Endothelial cell of umbilical vein (primary cell): ENCODE measurements at regions not wholly inside any gene's neighbourhood (a gene's known extent, or its start where the extent isn't known, plus 50 kb on each side); places are given as distances from the start of the nearest gene placed in this dataset.

ENCODE experiments used
- BruUV-seq: library from RNA; stranded (reverse); fragments of 400-500 nt; replicated peaks from 2 replicates; lab custom pipeline; 2021; lab: Mats Ljungman, UMichigan
- CTCF ChIA-PET: fragments of 300-600, 350-600 bp; sonication (Branson Sonifier 250); formaldehyde crosslinking; loops from one replicate; lab custom pipeline; 2021; ENCODE audit warnings: antibody characterized with exemption, inconsistent platforms; lab: Charles Lee
- POLR2A ChIA-PET: fragments of 300-600, 350-600 bp; sonication (Branson Sonifier 250); formaldehyde crosslinking; loops from one replicate; lab custom pipeline; 2021; ENCODE audit warnings: antibody characterized with exemption, inconsistent platforms; lab: Charles Lee
- DNase-seq: peaks from one replicate; pipeline ENCODE4 v3.0.0-alpha.2; 2011; ENCODE audit warnings: low read depth, low spot score
- FAIRE-seq: peaks from 2 replicates; lab custom pipeline; 2011; peaks lifted over from hg19 to GRCh38; lab: Jason Lieb, UNC
- H2AFZ ChIP-seq: 2 replicates; pipeline ENCODE4 v1.6.0; 2012; ENCODE audit warnings: low read depth, low read length, control low read depth, inconsistent platforms
- H3K27ac ChIP-seq: 2 replicates; pipeline ENCODE4 v1.5.1; 2011; ENCODE audit warnings: low read depth, mild to moderate bottlenecking, control low read depth, low read length, moderate library complexity; ENCODE audit not compliant: insufficient read depth
- H3K27me3 ChIP-seq, 2 experiments: 2 replicates each; pipeline versions ENCODE4 v1.6.0 to v1.6.1; 2011; ENCODE audit warnings: low read length in 2 of 2, mixed read lengths in 1 of 2; ENCODE audit not compliant: control insufficient read depth in 2 of 2, insufficient read depth in 2 of 2
- H3K36me3 ChIP-seq, 2 experiments: 2 replicates in 1 of 2; 3 replicates in 1 of 2; pipeline ENCODE4 v1.5.1; 2011; ENCODE audit warnings: low read length in 2 of 2, mild to moderate bottlenecking in 1 of 2, moderate library complexity in 1 of 2; ENCODE audit not compliant: control insufficient read depth in 2 of 2, insufficient read depth in 2 of 2; ENCODE audit errors: extremely low read depth in 1 of 2
- H3K4me1 ChIP-seq: 3 replicates; pipeline ENCODE4 v1.5.1; 2011; ENCODE audit warnings: mild to moderate bottlenecking, low read length; ENCODE audit not compliant: control insufficient read depth, insufficient read depth; ENCODE audit errors: extremely low read depth
- H3K4me2 ChIP-seq: 2 replicates; pipeline ENCODE4 v1.6.1; 2011; ENCODE audit warnings: low read length, control low read depth, mixed read lengths; ENCODE audit not compliant: insufficient read depth
- H3K4me3 ChIP-seq, 3 experiments: fragments of 200-600 bp in 1 of 3; sonication (generic), shearing (Covaris generic) in 1 of 3; replicated peaks in 1 of 3; 2 replicates each; pipeline ENCODE4 v1.5.1; 2011 to 2016; ENCODE audit warnings: control low read depth in 3 of 3, low read length in 3 of 3, mild to moderate bottlenecking in 2 of 3, inconsistent platforms in 1 of 3, low read depth in 1 of 3, moderate library complexity in 1 of 3; ENCODE audit not compliant: insufficient read depth in 1 of 3
- H3K79me2 ChIP-seq: 2 replicates; pipeline ENCODE4 v1.6.0; 2012; ENCODE audit warnings: low read length, inconsistent platforms; ENCODE audit not compliant: control insufficient read depth, insufficient read depth
- H3K9ac ChIP-seq: replicated peaks from 2 replicates; pipeline ENCODE3; 2011; ENCODE audit warnings: low read length, control low read depth; ENCODE audit not compliant: insufficient read depth; ENCODE audit errors: extremely low read depth
- H3K9me1 ChIP-seq: replicated peaks from 3 replicates; pipeline ENCODE4 v1.6.0; 2011; ENCODE audit warnings: mild to moderate bottlenecking, low read length; ENCODE audit not compliant: control insufficient read depth, insufficient read depth; ENCODE audit errors: extremely low read depth
- H3K9me3 ChIP-seq: replicated peaks from 2 replicates; pipeline ENCODE4 v1.5.1; 2012; ENCODE audit warnings: low read length, inconsistent platforms; ENCODE audit not compliant: control insufficient read depth, insufficient read depth
- H4K20me1 ChIP-seq: replicated peaks from 2 replicates; pipeline ENCODE3; 2011; ENCODE audit warnings: mild to moderate bottlenecking, low read length; ENCODE audit not compliant: control insufficient read depth, insufficient read depth; ENCODE audit errors: extremely low read depth
- EZH2 ChIP-seq: IDR thresholded peaks from 2 replicates; pipeline ENCODE4 v1.6.1; 2012; ENCODE audit warnings: borderline replicate concordance, low read depth, mild to moderate bottlenecking, moderate library complexity, low read length, inconsistent platforms; ENCODE audit not compliant: severe bottlenecking
- FOS ChIP-seq: IDR thresholded peaks from 2 replicates; pipeline ENCODE4 v1.6.1; 2011; ENCODE audit warnings: mild to moderate bottlenecking, low read length, moderate library complexity, borderline replicate concordance; ENCODE audit not compliant: insufficient read depth
- GATA2 ChIP-seq: IDR thresholded peaks from 2 replicates; pipeline ENCODE4 v1.7.0; 2011; ENCODE audit warnings: low read depth, mild to moderate bottlenecking, moderate library complexity, mixed read lengths, low read length; ENCODE audit not compliant: insufficient read length, insufficient read depth
- JUN ChIP-seq: IDR thresholded peaks from 2 replicates; pipeline ENCODE4 v1.6.1; 2011; ENCODE audit warnings: borderline replicate concordance, low read depth; ENCODE audit not compliant: insufficient read length, insufficient read depth
- MYC ChIP-seq: IDR thresholded peaks from one replicate; pipeline ENCODE4 v1.6.1; 2011; ENCODE audit warnings: mild to moderate bottlenecking, low read depth, low read length
- POLR2A ChIP-seq: IDR thresholded peaks from 2 replicates; pipeline ENCODE4 v1.6.1; 2012; ENCODE audit warnings: low read depth, mild to moderate bottlenecking, control low read depth, low read length
- POLR2AphosphoS5 ChIP-seq: IDR thresholded peaks from 2 replicates; pipeline ENCODE4 v1.6.1; 2012; ENCODE audit warnings: low read depth, mild to moderate bottlenecking, control low read depth, low read length, moderate library complexity; ENCODE audit not compliant: insufficient read depth
- dilution Hi-C: fragments of 300-500 bp; cut with MboI; formaldehyde crosslinking; loops from one replicate; pipeline ENCODE4 v1.15.0; 2019; ENCODE audit warnings: low sequenced_read_pairs; ENCODE audit not compliant: extremely low pct_ligation_motif_present
- intact Hi-C: fragments of 100-400 bp; cut with micrococcal nuclease; formaldehyde crosslinking; loops from one replicate; pipeline ENCODE4 v1.10.0; 2022
- TF ChIP-seq, protein P1 (sequence below): IDR thresholded peaks from 2 replicates; pipeline ENCODE4 v1.6.1; 2011; ENCODE audit not compliant: insufficient read depth, insufficient read length
- TF ChIP-seq, protein P2 (sequence below), 2 donors: IDR thresholded peaks; 1 replicate in 1 of 2; 2 replicates in 1 of 2; pipeline ENCODE4 v1.5.1; 2011; ENCODE audit warnings: low read length in 2 of 2, mild to moderate bottlenecking in 2 of 2, moderate library complexity in 2 of 2, control low read depth in 1 of 2, inconsistent platforms in 1 of 2, low read depth in 1 of 2; ENCODE audit not compliant: insufficient read depth in 1 of 2; ENCODE audit errors: extremely low read depth in 1 of 2

GRCh38 chr5:148938522-148938882, 112.1 kb downstream of the ADRB2 start:
- H3K79me2 ChIP-seq: no peaks in the 10 kb centered on the region
- H3K9me1 ChIP-seq: no peaks in the 10 kb centered on the region
- no peak overlapping the region for H3K27ac ChIP-seq
- no peak overlapping the region for H3K4me3 ChIP-seq
- no peaks in the 10 kb centered on the region for H3K36me3 ChIP-seq
- H3K9ac ChIP-seq: no peak overlapping the region
- H2AFZ ChIP-seq: no peak overlapping the region
- ChIA-PET POLR2A (no interaction called here), CTCF (interaction anchor here (0.9 kb wide), 1 partner anchor 8 kb away, joined by 3 read pairs; no protein-coding TSS in a partner anchor)
- no peaks in the 10 kb centered on the region for H3K9me3 ChIP-seq
- intact Hi-C loops: no loop called here
- DNase-seq (no peak), FAIRE-seq (no peak)
- BruUV-seq: no TSS peak
- H3K4me2 ChIP-seq: no peak overlapping the region
- dilution Hi-C loops: no loop called here
- no peaks in the 10 kb centered on the region for H4K20me1 ChIP-seq
- no peak for TF ChIP-seq MYC
- no peak for TF ChIP-seq EZH2
- no peak for TF ChIP-seq POLR2AphosphoS5
- TF ChIP-seq GATA2: no peak
- TF ChIP-seq, protein P1, sequence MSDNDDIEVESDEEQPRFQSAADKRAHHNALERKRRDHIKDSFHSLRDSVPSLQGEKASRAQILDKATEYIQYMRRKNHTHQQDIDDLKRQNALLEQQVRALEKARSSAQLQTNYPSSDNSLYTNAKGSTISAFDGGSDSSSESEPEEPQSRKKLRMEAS: no peak
- TF ChIP-seq FOS: no peak
- TF ChIP-seq JUN: no peak
- no peak for TF ChIP-seq POLR2A
- TF ChIP-seq, protein P2, sequence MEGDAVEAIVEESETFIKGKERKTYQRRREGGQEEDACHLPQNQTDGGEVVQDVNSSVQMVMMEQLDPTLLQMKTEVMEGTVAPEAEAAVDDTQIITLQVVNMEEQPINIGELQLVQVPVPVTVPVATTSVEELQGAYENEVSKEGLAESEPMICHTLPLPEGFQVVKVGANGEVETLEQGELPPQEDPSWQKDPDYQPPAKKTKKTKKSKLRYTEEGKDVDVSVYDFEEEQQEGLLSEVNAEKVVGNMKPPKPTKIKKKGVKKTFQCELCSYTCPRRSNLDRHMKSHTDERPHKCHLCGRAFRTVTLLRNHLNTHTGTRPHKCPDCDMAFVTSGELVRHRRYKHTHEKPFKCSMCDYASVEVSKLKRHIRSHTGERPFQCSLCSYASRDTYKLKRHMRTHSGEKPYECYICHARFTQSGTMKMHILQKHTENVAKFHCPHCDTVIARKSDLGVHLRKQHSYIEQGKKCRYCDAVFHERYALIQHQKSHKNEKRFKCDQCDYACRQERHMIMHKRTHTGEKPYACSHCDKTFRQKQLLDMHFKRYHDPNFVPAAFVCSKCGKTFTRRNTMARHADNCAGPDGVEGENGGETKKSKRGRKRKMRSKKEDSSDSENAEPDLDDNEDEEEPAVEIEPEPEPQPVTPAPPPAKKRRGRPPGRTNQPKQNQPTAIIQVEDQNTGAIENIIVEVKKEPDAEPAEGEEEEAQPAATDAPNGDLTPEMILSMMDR (IDR thresholded peaks at IDR 0.05; ENCODE audit: extremely low read depth in 1 of 2, insufficient read depth in 1 of 2, low read depth in 1 of 2, low read length in 2 of 2): no peak
- H3K4me1 ChIP-seq: peaks cover 9% of the 10 kb centered on the region
- H3K27me3 ChIP-seq: no peaks in the 10 kb centered on the region
